ENCODE measurements at regions not wholly inside any gene's neighbourhood (a gene's known extent, or its start where the extent isn't known, plus 50 kb on each side); places are given as distances from the start of the nearest gene placed in this dataset.

DNA sequence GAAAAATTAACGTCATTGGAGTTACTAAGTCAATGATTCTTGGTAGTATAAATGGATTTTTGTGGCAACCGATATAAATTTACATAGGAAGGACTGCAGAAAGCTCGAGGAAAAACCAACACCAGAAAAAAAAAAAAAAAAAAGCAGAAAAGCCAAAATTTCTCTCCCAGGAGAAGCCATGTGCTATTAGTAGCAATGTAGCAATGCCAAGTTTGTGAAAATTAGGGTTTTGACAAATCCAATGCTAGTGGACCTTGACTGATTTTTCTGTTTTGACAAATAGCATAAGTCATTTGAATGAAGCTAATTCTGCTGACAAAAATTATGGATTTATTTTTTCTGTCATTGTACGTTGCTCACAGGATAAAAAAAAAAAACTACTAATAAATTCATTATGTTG, 1561.9 kb downstream of the MRPL39 start:
- H3K4me3 ChIP-seq (ENCODE audit: low read depth in 1 of 2, low read length in 2 of 2): no peak overlapping the region
- DNase-seq: no peak
- H3K36me3 ChIP-seq (ENCODE audit: insufficient read depth, low read length): no peaks in the 10 kb centered on the region
- H3K4me1 ChIP-seq (ENCODE audit: insufficient read depth, low read length): no peaks in the 10 kb centered on the region
- no peaks in the 10 kb centered on the region for H3K9me3 ChIP-seq (ENCODE audit: insufficient read depth, low read length, severe bottlenecking)
- no peak overlapping the region for H2AFZ ChIP-seq (ENCODE audit: low read depth, low read length)
- H3K4me2 ChIP-seq (ENCODE audit: insufficient read depth, low read length): no peak overlapping the region
- no peaks in the 10 kb centered on the region for H3K27me3 ChIP-seq (ENCODE audit: insufficient read depth, low read length, poor library complexity)
- no peak for ATAC-seq (ENCODE audit: insufficient read depth, low read depth)
- H4K20me1 ChIP-seq (ENCODE audit: insufficient read depth, low read length): no peaks in the 10 kb centered on the region
- H3K9ac ChIP-seq (ENCODE audit: low read depth, low read length): no peak overlapping the region
- TF ChIP-seq, protein P1, sequence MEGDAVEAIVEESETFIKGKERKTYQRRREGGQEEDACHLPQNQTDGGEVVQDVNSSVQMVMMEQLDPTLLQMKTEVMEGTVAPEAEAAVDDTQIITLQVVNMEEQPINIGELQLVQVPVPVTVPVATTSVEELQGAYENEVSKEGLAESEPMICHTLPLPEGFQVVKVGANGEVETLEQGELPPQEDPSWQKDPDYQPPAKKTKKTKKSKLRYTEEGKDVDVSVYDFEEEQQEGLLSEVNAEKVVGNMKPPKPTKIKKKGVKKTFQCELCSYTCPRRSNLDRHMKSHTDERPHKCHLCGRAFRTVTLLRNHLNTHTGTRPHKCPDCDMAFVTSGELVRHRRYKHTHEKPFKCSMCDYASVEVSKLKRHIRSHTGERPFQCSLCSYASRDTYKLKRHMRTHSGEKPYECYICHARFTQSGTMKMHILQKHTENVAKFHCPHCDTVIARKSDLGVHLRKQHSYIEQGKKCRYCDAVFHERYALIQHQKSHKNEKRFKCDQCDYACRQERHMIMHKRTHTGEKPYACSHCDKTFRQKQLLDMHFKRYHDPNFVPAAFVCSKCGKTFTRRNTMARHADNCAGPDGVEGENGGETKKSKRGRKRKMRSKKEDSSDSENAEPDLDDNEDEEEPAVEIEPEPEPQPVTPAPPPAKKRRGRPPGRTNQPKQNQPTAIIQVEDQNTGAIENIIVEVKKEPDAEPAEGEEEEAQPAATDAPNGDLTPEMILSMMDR (IDR thresholded peaks at IDR 0.05; ENCODE audit: borderline replicate concordance, extremely low read depth, low read length, poor library complexity, severe bottlenecking): no peak
- TF ChIP-seq EZH2 (IDR thresholded peaks at IDR 0.05; ENCODE audit: borderline replicate concordance, low read depth, low read length, severe bottlenecking): no peak
- no peak overlapping the region for H3K27ac ChIP-seq (ENCODE audit: low read length)
- no peaks in the 10 kb centered on the region for H3K79me2 ChIP-seq (ENCODE audit: insufficient read depth, low read length)

DNA sequence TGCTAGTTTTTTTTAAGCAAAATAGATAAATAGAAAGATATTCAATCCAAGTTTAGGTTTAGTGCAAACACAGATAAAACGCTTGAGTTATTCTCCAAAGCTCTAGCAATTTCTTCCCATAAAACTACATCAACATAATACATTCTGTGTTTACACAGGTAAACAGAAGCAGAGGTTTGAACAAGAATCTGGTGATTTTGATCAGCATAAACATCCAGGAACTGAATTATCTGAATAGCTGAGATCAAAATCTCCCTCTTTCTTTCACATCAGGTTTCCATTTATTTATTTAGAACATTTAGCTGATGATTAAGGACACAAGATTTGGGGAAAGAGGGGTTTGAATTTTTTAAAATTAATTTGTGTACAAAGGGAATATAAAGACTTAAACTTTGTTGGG, 1564.6 kb downstream of the MRPL39 start:
- Histone ChIP-seq H2AFZ (ENCODE audit: low read depth, low read length) (no peak overlapping the region), H3K9me3 (ENCODE audit: insufficient read depth, low read length, severe bottlenecking) (no peaks in the 10 kb centered on the region), H3K36me3 (ENCODE audit: insufficient read depth, low read length) (no peaks in the 10 kb centered on the region), H3K79me2 (ENCODE audit: insufficient read depth, low read length) (no peaks in the 10 kb centered on the region), H3K4me1 (ENCODE audit: insufficient read depth, low read length) (no peaks in the 10 kb centered on the region), H4K20me1 (ENCODE audit: insufficient read depth, low read length) (no peaks in the 10 kb centered on the region), H3K27me3 (ENCODE audit: insufficient read depth, low read length, poor library complexity) (no peaks in the 10 kb centered on the region), H3K9ac (ENCODE audit: low read depth, low read length) (no peak overlapping the region), H3K4me3 (ENCODE audit: low read depth in 1 of 2, low read length in 2 of 2) (no peak overlapping the region), H3K4me2 (ENCODE audit: insufficient read depth, low read length) (no peak overlapping the region), H3K27ac (ENCODE audit: low read length) (no peak overlapping the region)
- DNase-seq (no peak), ATAC-seq (ENCODE audit: insufficient read depth, low read depth) (no peak)
- no peak for TF ChIP-seq EZH2 (IDR thresholded peaks at IDR 0.05; ENCODE audit: borderline replicate concordance, low read depth, low read length, severe bottlenecking)
- TF ChIP-seq, protein P1 (IDR thresholded peaks at IDR 0.05; ENCODE audit: borderline replicate concordance, extremely low read depth, low read length, poor library complexity, severe bottlenecking): no peak

DNA sequence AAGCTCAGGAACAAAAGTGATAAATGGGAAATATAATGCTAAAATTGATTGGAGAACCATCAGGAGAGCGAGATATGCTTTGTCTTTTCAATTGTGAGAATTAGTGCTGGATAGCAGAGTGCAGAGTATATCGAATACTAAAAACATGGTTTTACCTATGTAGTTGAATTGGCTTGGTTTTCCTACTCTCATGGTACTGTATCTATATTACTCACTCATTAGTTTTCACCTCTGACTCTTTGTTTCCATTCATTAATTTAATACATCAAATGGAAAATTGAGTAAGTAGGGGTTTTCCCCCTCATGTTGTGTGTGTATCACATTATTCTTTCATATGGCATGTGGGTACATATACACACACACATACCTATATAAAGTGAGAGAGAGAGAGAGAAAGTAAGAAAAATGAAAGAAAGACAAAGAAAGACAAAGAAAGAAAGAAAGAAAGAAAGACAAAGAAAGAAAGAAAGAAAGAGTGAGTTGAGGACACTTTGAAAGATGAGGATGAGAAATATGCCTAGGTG, 1574.5 kb downstream of the MRPL39 start:
- ATAC-seq (ENCODE audit: insufficient read depth, low read depth) (no peak), DNase-seq (no peak)
- no peak overlapping the region for H3K27ac ChIP-seq (ENCODE audit: low read length)
- H3K4me2 ChIP-seq (ENCODE audit: insufficient read depth, low read length): no peak overlapping the region
- H3K27me3 ChIP-seq (ENCODE audit: insufficient read depth, low read length, poor library complexity): no peaks in the 10 kb centered on the region
- H3K36me3 ChIP-seq (ENCODE audit: insufficient read depth, low read length): no peaks in the 10 kb centered on the region
- no peaks in the 10 kb centered on the region for H3K9me3 ChIP-seq (ENCODE audit: insufficient read depth, low read length, severe bottlenecking)
- TF ChIP-seq, protein P1 (IDR thresholded peaks at IDR 0.05; ENCODE audit: borderline replicate concordance, extremely low read depth, low read length, poor library complexity, severe bottlenecking): no peak
- TF ChIP-seq EZH2 (IDR thresholded peaks at IDR 0.05; ENCODE audit: borderline replicate concordance, low read depth, low read length, severe bottlenecking): no peak
- H3K79me2 ChIP-seq (ENCODE audit: insufficient read depth, low read length): no peaks in the 10 kb centered on the region
- no peaks in the 10 kb centered on the region for H4K20me1 ChIP-seq (ENCODE audit: insufficient read depth, low read length)
- no peak overlapping the region for H3K9ac ChIP-seq (ENCODE audit: low read depth, low read length)
- H3K4me1 ChIP-seq (ENCODE audit: insufficient read depth, low read length): no peaks in the 10 kb centered on the region
- H2AFZ ChIP-seq (ENCODE audit: low read depth, low read length): no peak overlapping the region
- no peak overlapping the region for H3K4me3 ChIP-seq (ENCODE audit: low read depth in 1 of 2, low read length in 2 of 2)

DNA sequence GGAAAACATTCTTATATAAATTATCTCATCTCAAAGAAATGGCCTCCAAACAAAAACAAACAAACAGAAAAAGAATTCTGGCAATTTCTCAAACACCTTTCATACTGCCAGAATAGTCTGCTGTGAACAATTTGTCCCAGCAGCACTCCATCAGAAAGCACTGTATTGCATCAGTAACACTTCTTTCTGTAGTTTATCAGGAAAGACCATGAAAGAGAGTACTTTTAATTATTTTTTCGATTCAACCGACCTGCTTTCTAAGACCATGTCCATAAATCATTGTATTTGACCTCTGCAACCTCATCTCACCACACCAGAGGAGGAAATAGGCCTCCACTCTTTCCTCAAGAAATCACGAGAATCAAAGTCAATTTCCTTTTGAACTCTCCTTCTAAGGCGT, 1579.9 kb downstream of the MRPL39 start:
- Histone ChIP-seq H3K79me2 (ENCODE audit: insufficient read depth, low read length) (no peaks in the 10 kb centered on the region), H3K36me3 (ENCODE audit: insufficient read depth, low read length) (no peaks in the 10 kb centered on the region), H3K4me3 (ENCODE audit: low read depth in 1 of 2, low read length in 2 of 2) (no peak overlapping the region), H3K27me3 (ENCODE audit: insufficient read depth, low read length, poor library complexity) (no peaks in the 10 kb centered on the region), H3K27ac (ENCODE audit: low read length) (no peak overlapping the region), H3K4me1 (ENCODE audit: insufficient read depth, low read length) (no peaks in the 10 kb centered on the region), H3K9ac (ENCODE audit: low read depth, low read length) (no peak overlapping the region), H3K4me2 (ENCODE audit: insufficient read depth, low read length) (no peak overlapping the region), H4K20me1 (ENCODE audit: insufficient read depth, low read length) (no peaks in the 10 kb centered on the region), H3K9me3 (ENCODE audit: insufficient read depth, low read length, severe bottlenecking) (no peaks in the 10 kb centered on the region), H2AFZ (ENCODE audit: low read depth, low read length) (no peak overlapping the region)
- ATAC-seq (ENCODE audit: insufficient read depth, low read depth) (no peak), DNase-seq (no peak)
- no peak for TF ChIP-seq EZH2 (IDR thresholded peaks at IDR 0.05; ENCODE audit: borderline replicate concordance, low read depth, low read length, severe bottlenecking)
- TF ChIP-seq, protein P1 (IDR thresholded peaks at IDR 0.05; ENCODE audit: borderline replicate concordance, extremely low read depth, low read length, poor library complexity, severe bottlenecking): no peak

All from DND-41 (cell line).